GM12878 (cell line): ENCODE measurements at regions not wholly inside any gene's neighbourhood (a gene's known extent, or its start where the extent isn't known, plus 50 kb on each side); places are given as distances from the start of the nearest gene placed in this dataset.

Experiments used
- CTCF ChIP-seq, 3 experiments: IDR thresholded peaks in 2 of 3; conservative IDR thresholded peaks in 1 of 3; 2 replicates each; pipeline ENCODE4 v1.5.1; 2011; ENCODE audit warnings: low read depth in 3 of 3, low read length in 3 of 3, mild to moderate bottlenecking in 3 of 3, control low read depth in 2 of 3, moderate library complexity in 2 of 3, inconsistent platforms in 1 of 3, mixed read lengths in 1 of 3; ENCODE audit not compliant: control insufficient read depth in 2 of 3, insufficient read depth in 1 of 3; ENCODE audit errors: extremely low read depth in 1 of 3
- GABPA ChIP-seq: IDR thresholded peaks from 2 replicates; pipeline ENCODE4 v1.6.1; 2014; ENCODE audit warnings: antibody characterized with exemption, low read depth, mild to moderate bottlenecking, inconsistent platforms
- POLR2A ChIP-seq: IDR thresholded peaks from 2 replicates; pipeline ENCODE4 v1.6.1; 2011; ENCODE audit warnings: low read depth, mild to moderate bottlenecking, low read length
- SMC3 ChIP-seq: IDR thresholded peaks from 2 replicates; pipeline ENCODE4 v1.6.1; 2011; ENCODE audit warnings: low read length, improper control_type of control experiment, borderline replicate concordance
- TAF1 ChIP-seq: IDR thresholded peaks from 2 replicates; pipeline ENCODE4 v1.6.1; 2011; ENCODE audit warnings: mild to moderate bottlenecking, low read depth, low read length, borderline replicate concordance
- TCF12 ChIP-seq: IDR thresholded peaks from 2 replicates; pipeline ENCODE4 v1.6.1; 2011; ENCODE audit warnings: low read depth, mild to moderate bottlenecking, low read length
- TCF7 ChIP-seq: IDR thresholded peaks from 2 replicates; pipeline ENCODE4 v1.6.1; 2014; ENCODE audit warnings: antibody characterized with exemption, borderline replicate concordance
- TF ChIP-seq, protein P1 (sequence below): IDR thresholded peaks from 2 replicates; pipeline ENCODE4 v1.6.1; 2011; ENCODE audit warnings: mild to moderate bottlenecking, low read depth, low read length, moderate library complexity; ENCODE audit not compliant: insufficient replicate concordance
- TF ChIP-seq, protein P2 (sequence below): IDR thresholded peaks from 2 replicates; pipeline ENCODE4 v1.6.1; 2011; ENCODE audit warnings: low read depth, low read length, improper control_type of control experiment, borderline replicate concordance

GRCh38 chr6:145530454-145530853, 204.9 kb downstream of the EPM2A start:
- TF ChIP-seq, protein P1, sequence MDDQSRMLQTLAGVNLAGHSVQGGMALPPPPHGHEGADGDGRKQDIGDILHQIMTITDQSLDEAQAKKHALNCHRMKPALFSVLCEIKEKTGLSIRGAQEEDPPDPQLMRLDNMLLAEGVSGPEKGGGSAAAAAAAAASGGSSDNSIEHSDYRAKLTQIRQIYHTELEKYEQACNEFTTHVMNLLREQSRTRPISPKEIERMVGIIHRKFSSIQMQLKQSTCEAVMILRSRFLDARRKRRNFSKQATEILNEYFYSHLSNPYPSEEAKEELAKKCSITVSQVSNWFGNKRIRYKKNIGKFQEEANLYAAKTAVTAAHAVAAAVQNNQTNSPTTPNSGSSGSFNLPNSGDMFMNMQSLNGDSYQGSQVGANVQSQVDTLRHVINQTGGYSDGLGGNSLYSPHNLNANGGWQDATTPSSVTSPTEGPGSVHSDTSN = no peak
- no peak for TF ChIP-seq TCF7
- TF ChIP-seq GABPA = no peak
- TF ChIP-seq, protein P2, sequence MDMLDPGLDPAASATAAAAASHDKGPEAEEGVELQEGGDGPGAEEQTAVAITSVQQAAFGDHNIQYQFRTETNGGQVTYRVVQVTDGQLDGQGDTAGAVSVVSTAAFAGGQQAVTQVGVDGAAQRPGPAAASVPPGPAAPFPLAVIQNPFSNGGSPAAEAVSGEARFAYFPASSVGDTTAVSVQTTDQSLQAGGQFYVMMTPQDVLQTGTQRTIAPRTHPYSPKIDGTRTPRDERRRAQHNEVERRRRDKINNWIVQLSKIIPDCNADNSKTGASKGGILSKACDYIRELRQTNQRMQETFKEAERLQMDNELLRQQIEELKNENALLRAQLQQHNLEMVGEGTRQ = no peak
- no peak for TF ChIP-seq CTCF (IDR thresholded peaks at IDR 0.05 in 2 of 3, conservative IDR thresholded peaks at IDR 0.05 in 1 of 3; ENCODE audit: control insufficient read depth in 2 of 3, extremely low read depth in 1 of 3, insufficient read depth in 1 of 3, low read depth in 3 of 3, low read length in 3 of 3)
- no peak for TF ChIP-seq POLR2A
- TF ChIP-seq TAF1 = no peak
- no peak for TF ChIP-seq SMC3
- TF ChIP-seq TCF12 = no peak
